ENCODE measurements at regions not wholly inside any gene's neighbourhood (a gene's known extent, or its start where the extent isn't known, plus 50 kb on each side); places are given as distances from the start of the nearest gene placed in this dataset.

DNA sequence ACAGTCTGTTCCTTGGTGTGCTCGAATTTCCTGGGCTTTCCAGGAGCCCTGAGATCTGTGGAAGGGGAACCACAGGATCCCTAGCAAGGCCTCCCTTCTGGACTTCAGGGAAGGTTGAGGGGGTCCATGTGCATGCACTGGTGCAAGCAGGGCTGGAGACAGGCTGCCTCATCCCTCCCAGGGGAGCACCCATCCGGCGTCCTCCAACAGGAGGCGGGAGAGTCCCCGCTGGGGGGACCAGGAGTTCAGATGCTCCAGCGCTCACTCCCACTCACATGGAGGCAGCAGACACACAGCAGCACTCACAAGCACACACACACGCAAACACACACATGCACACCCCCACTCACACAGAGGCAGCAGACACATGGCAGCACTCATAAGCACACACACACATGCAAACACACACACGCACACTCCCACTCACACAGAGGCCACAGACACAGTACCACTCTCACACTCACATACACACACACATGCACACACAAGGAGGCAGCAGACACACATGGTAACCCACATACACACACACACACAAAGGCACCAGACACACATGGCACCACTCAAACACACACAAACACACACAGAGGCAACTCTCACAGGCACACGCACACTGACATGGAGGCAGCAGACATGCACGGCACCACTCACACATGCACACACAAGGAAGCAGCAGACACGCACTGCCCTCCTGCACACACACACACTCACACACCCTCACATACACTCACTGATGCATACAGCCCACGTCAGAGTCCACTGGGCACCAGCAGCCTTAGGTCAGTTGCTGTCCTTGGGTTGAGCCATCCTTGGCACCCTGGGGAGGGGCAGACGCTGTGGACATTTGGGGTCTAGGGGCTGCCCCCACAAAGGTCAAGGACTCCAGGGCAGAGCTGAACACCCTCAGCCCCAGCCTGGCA lies 247.0 kb upstream of the PPP2R2D start:
- TF ChIP-seq, protein P1, sequence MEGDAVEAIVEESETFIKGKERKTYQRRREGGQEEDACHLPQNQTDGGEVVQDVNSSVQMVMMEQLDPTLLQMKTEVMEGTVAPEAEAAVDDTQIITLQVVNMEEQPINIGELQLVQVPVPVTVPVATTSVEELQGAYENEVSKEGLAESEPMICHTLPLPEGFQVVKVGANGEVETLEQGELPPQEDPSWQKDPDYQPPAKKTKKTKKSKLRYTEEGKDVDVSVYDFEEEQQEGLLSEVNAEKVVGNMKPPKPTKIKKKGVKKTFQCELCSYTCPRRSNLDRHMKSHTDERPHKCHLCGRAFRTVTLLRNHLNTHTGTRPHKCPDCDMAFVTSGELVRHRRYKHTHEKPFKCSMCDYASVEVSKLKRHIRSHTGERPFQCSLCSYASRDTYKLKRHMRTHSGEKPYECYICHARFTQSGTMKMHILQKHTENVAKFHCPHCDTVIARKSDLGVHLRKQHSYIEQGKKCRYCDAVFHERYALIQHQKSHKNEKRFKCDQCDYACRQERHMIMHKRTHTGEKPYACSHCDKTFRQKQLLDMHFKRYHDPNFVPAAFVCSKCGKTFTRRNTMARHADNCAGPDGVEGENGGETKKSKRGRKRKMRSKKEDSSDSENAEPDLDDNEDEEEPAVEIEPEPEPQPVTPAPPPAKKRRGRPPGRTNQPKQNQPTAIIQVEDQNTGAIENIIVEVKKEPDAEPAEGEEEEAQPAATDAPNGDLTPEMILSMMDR (IDR thresholded peaks at IDR 0.05), result no peak
- DNase-seq (peak in 1 of 3 donors; percentile 7), ATAC-seq (no peak)
- Histone ChIP-seq H3K36me3 (ENCODE audit: low read depth) (no peaks in the 10 kb centered on the region), H3K9me3 (no peaks in the 10 kb centered on the region), H3K4me1 (ENCODE audit: low read depth) (no peaks in the 10 kb centered on the region), H3K4me3 (no peak overlapping the region)
- intact Hi-C loops (cut with DNase I, micrococcal nuclease), result no loop called here

DNA sequence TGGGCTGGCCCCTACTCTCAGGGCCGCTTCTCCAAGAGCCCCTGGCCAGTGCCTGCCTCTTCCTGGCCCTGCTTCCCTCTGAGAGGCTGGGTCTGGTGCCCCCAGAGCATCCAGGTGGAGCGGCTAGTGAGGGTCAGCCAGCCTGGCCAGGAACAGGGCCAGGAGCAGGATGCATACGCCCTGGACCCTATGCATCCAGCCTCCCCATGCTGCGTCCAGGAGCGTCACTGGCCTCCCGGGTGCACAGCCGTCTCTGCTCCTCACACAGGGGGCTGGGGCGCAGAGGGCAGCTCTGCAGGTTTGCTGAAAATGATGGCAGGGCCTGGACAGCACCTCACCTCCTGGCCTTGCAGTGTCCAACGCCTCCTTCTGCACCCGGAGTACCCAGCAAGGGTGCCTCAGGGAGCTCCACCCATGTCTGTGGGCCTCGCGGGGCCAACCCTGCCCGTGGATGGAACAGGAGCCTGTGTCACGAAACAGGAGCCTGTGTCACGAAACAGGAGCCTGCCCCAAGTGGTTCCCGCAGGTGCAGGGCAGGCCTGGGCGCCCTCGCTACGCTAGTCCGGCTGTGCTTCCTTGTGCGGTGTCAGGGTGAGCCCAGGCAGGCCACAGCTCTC lies 246.2 kb upstream of the PPP2R2D start:
- Histone ChIP-seq H3K36me3 (ENCODE audit: low read depth) (no peaks in the 10 kb centered on the region), H3K4me3 (no peak overlapping the region), H3K9me3 (no peaks in the 10 kb centered on the region), H3K4me1 (ENCODE audit: low read depth) (no peaks in the 10 kb centered on the region)
- no peak for DNase-seq
- no peak for ATAC-seq
- TF ChIP-seq, protein P1 (IDR thresholded peaks at IDR 0.05), result no peak
- intact Hi-C loops (cut with DNase I, micrococcal nuclease), result no loop called here

DNA sequence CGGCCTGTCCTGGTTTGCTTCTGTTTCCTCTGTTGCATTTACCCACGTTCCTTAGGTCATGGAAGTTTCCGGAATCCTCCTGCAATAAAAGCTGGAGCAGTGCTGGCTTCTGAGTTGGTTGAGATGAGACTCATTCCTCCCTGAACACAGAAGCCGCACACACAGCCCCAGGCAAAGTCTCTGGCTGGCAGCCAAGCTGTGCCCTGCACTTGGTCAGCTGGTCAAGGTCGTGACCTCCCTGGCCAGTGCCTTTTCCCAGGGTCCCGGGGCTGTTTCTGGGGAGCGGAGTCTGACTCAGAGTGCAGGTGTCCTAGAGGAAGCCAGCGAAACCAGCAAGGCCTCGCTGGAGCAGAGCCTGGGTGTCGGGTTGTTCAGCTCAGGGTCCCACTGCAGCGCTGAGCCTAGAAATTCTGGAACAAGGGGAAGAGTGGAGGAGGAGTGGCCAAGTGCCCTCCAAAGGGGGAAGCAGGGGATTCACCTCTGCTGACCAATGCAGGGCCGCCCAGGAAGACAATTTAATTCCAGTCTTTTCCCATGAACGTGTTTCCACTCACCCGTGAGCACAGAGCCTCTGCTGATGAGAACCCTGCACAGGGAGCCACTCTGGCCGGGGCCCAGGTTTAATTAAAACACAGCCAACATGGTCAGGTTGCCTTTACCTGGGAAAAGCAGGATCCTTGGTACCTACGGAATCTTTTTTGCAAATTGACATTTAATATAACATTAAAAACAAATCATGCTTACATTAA lies 245.5 kb upstream of the PPP2R2D start:
- TF ChIP-seq, protein P1 (IDR thresholded peaks at IDR 0.05), result no peak
- ATAC-seq (no peak), DNase-seq (no peak)
- no peak overlapping the region for H3K4me3 ChIP-seq
- no peaks in the 10 kb centered on the region for H3K9me3 ChIP-seq
- intact Hi-C loops (cut with DNase I, micrococcal nuclease), result no loop called here
- H3K36me3 ChIP-seq (ENCODE audit: low read depth), result no peaks in the 10 kb centered on the region
- no peaks in the 10 kb centered on the region for H3K4me1 ChIP-seq (ENCODE audit: low read depth)

DNA sequence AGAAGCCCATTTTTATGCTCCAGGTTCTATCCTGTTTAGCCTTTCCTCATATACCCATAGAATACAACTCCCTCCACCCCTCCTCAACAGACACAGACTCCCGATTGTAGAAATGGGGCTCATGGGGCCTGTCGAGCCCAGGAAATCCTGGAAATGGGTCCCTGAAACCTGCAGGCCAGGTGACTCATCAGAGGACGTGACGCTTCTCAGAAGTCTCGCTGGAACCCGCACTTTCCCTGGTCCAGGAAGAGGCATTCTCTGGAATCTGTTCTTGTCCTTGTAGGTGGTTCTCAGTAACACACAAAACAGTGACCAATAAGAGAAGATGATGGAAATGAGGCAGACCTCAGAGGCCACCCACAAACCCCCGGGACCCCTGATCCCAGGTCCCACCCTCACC lies 244.8 kb upstream of the PPP2R2D start:
- intact Hi-C loops (cut with DNase I, micrococcal nuclease), result no loop called here
- H3K9me3 ChIP-seq, result no peaks in the 10 kb centered on the region
- TF ChIP-seq, protein P1 (IDR thresholded peaks at IDR 0.05), result no peak
- ATAC-seq, result no peak
- H3K4me1 ChIP-seq (ENCODE audit: low read depth), result no peaks in the 10 kb centered on the region
- DNase-seq, result no peak
- no peak overlapping the region for H3K4me3 ChIP-seq
- H3K36me3 ChIP-seq (ENCODE audit: low read depth), result no peaks in the 10 kb centered on the region

DNA sequence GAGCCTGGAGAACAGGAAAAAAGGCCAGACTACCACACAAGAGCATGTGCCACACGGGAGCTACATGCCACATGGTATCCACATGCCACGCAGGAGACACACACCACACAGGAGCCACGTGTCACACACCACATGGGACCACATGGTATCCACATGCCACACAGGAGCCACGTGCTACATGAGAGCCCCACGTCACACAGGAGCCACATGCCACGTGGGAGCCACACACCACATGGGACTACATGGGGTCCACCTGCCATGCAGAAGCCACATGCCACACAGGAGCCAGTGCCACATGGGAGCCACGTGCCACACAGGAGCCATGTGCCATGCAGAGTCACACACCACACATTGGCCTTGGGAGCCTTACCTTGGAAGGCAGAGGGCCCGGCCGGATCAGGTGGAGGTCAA lies 244.4 kb upstream of the PPP2R2D start:
- Histone ChIP-seq H3K4me1 (ENCODE audit: low read depth) (no peaks in the 10 kb centered on the region), H3K9me3 (no peaks in the 10 kb centered on the region), H3K36me3 (ENCODE audit: low read depth) (no peaks in the 10 kb centered on the region), H3K4me3 (no peak overlapping the region)
- ATAC-seq, result no peak
- intact Hi-C loops (cut with DNase I, micrococcal nuclease), result no loop called here
- DNase-seq, result no peak
- TF ChIP-seq, protein P1 (IDR thresholded peaks at IDR 0.05), result no peak

Measured in mucosa of descending colon (tissue), 3 donors.